ENCODE measurements at regions not wholly inside any gene's neighbourhood (a gene's known extent, or its start where the extent isn't known, plus 50 kb on each side); places are given as distances from the start of the nearest gene placed in this dataset.

DNA sequence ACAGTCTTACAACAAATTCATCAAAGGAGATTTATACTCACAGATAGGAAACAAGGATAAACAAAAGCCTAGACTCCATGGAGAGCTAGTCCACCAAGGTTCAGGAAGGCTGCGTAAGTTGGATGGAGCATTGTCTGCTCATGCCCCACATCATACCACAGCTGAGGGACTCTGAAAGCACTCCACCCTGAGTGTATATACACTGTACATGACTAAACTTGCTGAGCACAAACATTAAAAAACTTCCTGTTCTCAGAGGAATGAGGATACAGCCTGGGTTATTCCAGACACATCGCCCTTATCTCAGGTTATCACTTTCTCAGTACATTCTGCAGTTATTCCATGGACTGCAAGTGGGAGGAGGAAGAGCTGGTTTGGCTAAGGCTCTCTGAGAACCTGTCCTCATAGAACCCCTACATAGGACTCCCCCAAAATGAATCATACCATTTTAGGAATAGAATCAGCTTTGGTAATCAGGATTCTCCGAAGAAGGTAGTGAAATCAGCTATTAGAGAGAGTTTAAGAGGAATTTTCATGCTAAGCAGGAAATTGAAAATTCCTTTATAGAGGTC lies 58.0 kb upstream of the PRMT6 start:
- H3K9me1 ChIP-seq (replicated peaks; ENCODE audit: control insufficient read depth, extremely low read depth, insufficient read depth, low read length) = no peaks in the 10 kb centered on the region
- no peaks in the 10 kb centered on the region for H4K20me1 ChIP-seq (replicated peaks; ENCODE audit: control insufficient read depth, extremely low read depth, insufficient read depth, low read length)
- TF ChIP-seq FOS (IDR thresholded peaks at IDR 0.05; ENCODE audit: borderline replicate concordance, insufficient read depth, low read length) (no peak), POLR2AphosphoS5 (IDR thresholded peaks at IDR 0.05; ENCODE audit: insufficient read depth, low read depth, low read length) (no peak), MYC (IDR thresholded peaks at IDR 0.05; ENCODE audit: low read depth, low read length) (no peak), MAX (IDR thresholded peaks at IDR 0.05; ENCODE audit: insufficient read depth, insufficient read length) (no peak), GATA2 (IDR thresholded peaks at IDR 0.05; ENCODE audit: insufficient read depth, insufficient read length, low read depth, low read length) (no peak), POLR2A (IDR thresholded peaks at IDR 0.05; ENCODE audit: low read depth, low read length) (no peak), JUN (IDR thresholded peaks at IDR 0.05; ENCODE audit: borderline replicate concordance, insufficient read depth, insufficient read length, low read depth) (no peak), EZH2 (IDR thresholded peaks at IDR 0.05; ENCODE audit: borderline replicate concordance, low read depth, low read length, severe bottlenecking) (no peak)
- TF ChIP-seq, protein P1, sequence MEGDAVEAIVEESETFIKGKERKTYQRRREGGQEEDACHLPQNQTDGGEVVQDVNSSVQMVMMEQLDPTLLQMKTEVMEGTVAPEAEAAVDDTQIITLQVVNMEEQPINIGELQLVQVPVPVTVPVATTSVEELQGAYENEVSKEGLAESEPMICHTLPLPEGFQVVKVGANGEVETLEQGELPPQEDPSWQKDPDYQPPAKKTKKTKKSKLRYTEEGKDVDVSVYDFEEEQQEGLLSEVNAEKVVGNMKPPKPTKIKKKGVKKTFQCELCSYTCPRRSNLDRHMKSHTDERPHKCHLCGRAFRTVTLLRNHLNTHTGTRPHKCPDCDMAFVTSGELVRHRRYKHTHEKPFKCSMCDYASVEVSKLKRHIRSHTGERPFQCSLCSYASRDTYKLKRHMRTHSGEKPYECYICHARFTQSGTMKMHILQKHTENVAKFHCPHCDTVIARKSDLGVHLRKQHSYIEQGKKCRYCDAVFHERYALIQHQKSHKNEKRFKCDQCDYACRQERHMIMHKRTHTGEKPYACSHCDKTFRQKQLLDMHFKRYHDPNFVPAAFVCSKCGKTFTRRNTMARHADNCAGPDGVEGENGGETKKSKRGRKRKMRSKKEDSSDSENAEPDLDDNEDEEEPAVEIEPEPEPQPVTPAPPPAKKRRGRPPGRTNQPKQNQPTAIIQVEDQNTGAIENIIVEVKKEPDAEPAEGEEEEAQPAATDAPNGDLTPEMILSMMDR (IDR thresholded peaks at IDR 0.05; ENCODE audit: extremely low read depth in 1 of 2, insufficient read depth in 1 of 2, low read depth in 1 of 2, low read length in 2 of 2) = no peak
- intact Hi-C loops (cut with micrococcal nuclease) (no loop called here), dilution Hi-C loops (cut with MboI; ENCODE audit: extremely low pct_ligation_motif_present, low sequenced_read_pairs) (no loop called here)
- H3K79me2 ChIP-seq (ENCODE audit: control insufficient read depth, insufficient read depth, low read length) = no peaks in the 10 kb centered on the region
- POLR2A ChIA-PET = no interaction called here
- H3K9ac ChIP-seq (replicated peaks; ENCODE audit: extremely low read depth, insufficient read depth, low read length) = no peak overlapping the region
- no peak overlapping the region for H3K4me2 ChIP-seq (ENCODE audit: insufficient read depth, low read length)
- no peaks in the 10 kb centered on the region for H3K4me1 ChIP-seq (ENCODE audit: control insufficient read depth, extremely low read depth, insufficient read depth, low read length)
- no peaks in the 10 kb centered on the region for H3K36me3 ChIP-seq (ENCODE audit: control insufficient read depth in 2 of 2, extremely low read depth in 1 of 2, insufficient read depth in 2 of 2, low read length in 2 of 2)
- H3K9me3 ChIP-seq (replicated peaks; ENCODE audit: control insufficient read depth, insufficient read depth, low read length) = no peaks in the 10 kb centered on the region
- no peak overlapping the region for H2AFZ ChIP-seq (ENCODE audit: low read depth, low read length)
- BruUV-seq (replicated peaks) = no TSS peak
- H3K4me3 ChIP-seq (replicated peaks in 1 of 3; ENCODE audit: insufficient read depth in 1 of 3, low read depth in 1 of 3, low read length in 3 of 3) = no peak overlapping the region
- no peak overlapping the region for H3K27ac ChIP-seq (ENCODE audit: insufficient read depth, low read depth, low read length)
- H3K27me3 ChIP-seq (ENCODE audit: control insufficient read depth in 2 of 2, insufficient read depth in 2 of 2, low read length in 2 of 2) = no peaks in the 10 kb centered on the region
- no peak for FAIRE-seq
- DNase-seq (ENCODE audit: low read depth, low spot score) = no peak
- CTCF ChIA-PET = no interaction called here

All from endothelial cell of umbilical vein (primary cell).